DMS153 (cell line): ENCODE measurements at regions not wholly inside any gene's neighbourhood (a gene's known extent, or its start where the extent isn't known, plus 50 kb on each side); places are given as distances from the start of the nearest gene placed in this dataset.

Experiments
- DNase-seq: peaks from one replicate; lab custom pipeline; 2025; lab: John Stamatoyannopoulos, UW

DNA sequence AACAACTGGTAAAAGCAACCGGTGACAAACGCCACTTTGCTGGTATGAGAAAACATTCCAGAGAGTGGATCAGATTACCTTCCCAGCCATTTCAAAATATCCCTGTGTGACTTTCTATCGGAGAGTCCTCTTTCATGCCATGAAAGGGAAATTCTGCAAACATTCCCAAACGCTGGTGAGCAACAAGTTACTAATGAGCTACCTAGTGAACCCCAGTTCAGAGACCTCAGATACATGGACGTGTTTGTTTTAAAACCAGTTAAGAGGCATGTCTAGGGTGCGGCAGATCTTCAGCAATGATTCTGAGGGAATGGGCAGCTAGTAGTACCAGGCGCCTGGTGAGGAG lies 418.2 kb upstream of the NR2F2 start:
- DNase-seq: no peak

DNA sequence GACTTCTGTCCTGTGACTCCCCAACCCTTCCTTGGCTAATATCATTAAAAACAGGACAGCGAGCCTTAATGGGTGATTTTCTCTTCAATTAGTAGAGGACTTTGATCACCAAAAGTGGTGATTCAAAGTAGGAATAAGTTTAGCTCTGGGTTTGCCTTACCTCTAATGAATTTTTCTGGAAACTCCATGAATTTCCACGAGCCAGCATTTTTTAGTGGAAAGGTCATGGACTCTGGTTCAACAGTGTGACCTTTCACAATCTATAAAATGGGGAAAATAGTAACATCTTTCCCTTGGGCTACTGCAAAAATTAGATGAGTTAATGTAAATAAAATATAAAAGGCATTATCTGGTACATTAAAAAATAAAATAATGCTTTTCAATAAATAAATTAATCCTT lies 417.8 kb upstream of the NR2F2 start:
- DNase-seq: no peak

DNA sequence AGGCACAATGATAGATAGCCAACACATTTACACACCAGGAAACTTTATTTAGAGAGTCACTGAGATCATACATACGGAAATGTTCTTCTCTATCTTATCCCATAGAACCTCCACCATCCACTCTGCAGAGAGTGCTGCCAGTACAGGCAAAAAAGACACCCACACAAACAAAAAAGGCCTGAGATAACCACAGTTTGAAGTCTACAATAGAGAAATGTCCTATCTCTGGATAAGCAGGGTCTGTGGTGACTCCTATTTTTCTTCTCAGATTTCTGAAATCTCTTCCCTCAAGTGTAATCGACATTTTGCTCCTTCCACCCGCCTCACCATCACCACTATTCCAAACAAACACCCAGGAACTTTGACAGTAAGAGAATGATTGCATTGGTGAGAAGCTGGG lies 413.9 kb upstream of the NR2F2 start:
- DNase-seq: no peak

DNA sequence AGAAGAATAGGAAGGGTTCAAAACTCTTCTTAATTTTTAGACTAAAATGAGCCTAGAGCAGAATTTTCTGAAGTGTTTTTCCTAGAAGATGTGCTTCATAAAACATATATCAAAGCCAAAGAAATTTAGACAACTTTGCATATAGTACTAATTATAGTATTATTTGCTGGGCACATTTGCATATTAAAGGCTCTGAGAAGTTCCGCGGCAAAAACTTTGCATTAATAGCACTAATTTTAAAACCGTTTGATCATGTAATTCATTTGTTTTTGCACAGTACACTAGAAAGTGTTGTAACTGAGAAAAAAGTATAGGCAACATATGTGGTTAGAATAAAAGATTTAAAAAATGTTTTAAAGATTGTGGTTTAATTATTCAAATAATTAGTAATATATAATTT lies 412.0 kb upstream of the NR2F2 start:
- DNase-seq: no peak

DNA sequence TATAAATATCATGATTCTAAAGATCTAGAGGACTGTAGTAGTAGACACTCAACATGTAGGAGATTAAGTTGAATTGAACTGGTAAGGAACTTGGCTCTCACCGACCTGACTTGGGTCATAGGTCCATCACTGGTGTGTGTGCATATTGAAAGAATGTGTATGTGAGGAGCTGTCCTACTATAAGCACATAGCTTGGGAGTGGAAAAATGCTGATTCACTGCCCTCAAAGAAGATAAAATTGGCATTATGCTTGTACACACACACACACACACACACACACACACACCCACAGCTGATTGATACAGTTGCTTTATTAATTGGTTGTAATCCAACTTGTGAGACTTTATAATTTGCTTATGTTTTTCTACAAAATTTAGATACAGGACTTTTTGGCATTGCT lies 411.0 kb upstream of the NR2F2 start:
- DNase-seq: no peak

DNA sequence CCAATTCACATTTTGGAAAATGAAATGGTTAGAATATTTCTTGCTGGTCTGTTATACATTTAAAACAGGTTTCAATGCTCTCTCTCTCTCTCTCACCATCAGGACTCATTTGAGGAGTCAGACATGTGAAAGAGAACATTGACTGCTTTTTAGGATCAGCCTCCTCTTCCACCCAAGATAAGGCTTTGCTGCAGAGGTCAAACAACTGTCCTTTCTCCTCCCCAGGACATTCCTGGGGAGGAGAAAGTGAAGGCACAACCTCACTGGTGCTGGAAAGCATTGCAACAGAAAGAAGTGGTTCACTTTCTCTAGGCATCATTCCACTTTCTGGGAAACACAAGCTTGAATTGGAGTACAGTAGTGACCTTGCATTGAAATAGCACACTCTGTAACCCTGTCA lies 409.1 kb upstream of the NR2F2 start:
- no peak for DNase-seq

DNA sequence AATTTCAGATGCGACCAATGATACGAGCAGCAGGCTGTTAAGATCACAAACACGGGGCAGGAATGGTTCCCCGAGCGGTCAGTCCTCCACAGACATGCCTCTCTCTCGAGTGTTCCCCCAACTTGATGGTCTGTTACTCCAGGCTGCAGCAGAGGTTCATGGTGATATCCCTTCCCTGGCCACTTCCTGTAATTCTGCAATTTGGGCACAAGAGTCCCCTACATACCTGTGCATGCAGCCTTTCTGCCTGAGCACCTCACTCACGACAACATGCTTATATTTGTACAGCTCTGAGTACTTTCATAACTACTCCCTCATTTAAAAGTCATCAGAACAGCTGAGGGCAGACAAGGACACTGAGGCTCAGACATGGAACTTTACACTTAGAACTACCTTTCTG lies 408.1 kb upstream of the NR2F2 start:
- DNase-seq: no peak

DNA sequence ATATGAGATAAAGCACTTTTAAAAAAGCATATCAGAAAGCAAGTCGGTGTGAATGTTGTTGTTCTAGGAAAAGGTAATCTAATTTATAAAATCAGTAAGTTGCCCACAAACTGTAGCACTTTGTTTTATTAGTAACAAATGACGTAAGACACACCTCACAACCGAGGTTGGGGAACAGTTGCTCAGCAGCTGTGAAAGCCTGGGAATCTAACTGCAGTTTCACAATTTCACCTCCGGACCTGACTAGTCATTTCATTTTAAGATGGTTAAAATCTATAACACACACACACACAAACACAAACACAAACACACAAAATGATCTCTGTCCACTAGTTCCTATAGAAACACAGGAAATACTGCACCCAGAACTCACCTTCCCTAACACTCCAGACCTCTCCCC lies 406.7 kb upstream of the NR2F2 start:
- no peak for DNase-seq

DNA sequence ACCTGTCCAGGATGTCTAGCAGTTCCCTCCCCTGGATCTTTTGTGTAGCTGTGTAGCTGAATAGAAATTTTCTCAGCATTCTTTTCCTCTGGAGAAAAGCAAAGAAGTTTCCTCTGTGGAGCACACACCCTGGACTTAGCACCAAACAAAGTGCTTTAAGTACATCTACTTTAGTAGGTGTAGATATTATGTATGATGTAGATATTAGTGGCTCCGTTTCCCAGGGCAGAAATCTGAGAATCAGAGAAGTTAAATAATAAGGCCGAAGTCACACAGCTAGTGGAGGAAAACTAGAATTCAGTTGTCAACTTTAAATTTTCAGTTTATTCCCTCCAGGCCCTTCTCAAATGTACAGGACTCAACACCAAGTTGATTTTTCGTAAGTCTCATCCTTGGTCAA lies 401.7 kb upstream of the NR2F2 start:
- DNase-seq: no peak

DNA sequence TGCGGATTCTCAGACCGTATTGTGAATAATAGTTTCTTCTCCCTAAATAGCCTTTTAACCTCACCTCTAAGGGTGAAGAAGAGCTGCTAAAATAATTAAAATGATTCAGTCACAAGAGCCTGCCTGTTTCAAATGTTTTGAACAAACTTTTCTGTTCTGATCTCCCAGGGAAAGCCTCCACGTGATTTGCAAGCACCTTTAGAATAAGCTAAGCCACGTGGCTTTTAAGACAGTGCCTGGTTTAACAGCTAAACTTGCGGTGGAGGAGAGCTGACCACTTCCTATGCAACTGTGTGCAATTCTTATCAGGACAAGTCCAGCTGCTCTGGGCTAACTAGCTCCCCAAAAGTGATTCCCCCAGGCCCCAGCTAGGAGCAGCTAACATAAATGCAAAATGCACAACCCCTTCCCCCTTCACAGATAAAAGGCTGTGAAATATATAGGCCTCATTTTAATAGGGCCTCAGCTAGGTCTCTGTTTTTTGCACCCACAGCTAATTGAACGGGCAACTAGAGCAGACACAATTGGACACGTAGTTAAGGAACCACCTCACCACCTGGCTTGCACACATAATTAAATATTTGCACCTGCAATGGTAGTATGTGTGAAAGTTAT lies 401.2 kb upstream of the NR2F2 start:
- no peak for DNase-seq

DNA sequence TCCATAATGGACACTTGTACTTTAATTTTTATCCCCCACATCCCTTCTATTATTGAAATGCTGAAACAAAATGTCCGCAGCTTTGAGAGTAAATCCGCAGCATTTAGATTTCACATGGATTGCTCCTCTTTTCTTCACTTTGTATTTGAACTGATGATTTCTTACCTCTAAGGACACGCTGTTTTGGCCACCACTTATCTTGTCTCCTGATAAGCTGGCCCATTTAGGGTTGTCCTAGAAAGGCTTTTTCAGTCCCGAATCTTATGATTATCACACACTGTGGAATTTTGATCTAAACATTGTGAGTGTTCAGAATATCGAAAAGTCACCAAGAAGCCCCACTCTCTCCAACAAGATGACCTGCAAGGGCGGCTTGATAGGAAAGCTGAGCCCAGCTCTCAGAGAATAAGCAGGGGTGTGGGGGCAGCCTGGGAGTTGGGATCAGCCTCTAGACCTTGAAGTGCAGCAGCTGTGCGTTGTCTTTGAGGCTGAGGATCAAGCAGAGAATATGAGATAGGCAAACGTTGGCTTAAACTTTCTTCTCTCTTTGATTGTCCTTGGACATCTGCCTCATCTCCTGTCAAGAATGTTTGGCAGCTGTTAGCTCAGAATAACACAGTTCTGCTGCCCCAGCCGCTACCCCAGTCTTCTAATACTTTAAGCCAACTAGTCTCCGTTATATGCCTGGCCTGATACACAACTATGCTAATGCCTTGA lies 399.7 kb upstream of the NR2F2 start:
- DNase-seq: no peak

DNA sequence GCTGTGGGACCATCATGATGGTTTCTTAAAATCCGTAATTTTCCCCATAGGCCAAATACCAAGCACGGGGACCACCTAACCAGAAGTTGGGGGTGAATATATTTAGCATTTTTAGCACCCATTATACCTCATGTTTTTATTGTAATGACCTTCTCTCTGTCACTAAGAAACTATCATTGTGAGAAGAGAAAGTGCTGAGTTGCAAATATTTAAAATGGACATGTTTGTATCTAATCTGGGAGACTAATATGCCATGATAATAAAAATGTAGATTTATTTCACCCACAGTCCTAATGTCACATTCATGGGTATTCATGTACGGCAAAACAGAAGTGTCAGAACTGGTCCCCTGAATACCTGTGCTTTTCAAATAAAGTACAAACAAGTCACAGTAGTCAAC lies 398.9 kb upstream of the NR2F2 start:
- no peak for DNase-seq

DNA sequence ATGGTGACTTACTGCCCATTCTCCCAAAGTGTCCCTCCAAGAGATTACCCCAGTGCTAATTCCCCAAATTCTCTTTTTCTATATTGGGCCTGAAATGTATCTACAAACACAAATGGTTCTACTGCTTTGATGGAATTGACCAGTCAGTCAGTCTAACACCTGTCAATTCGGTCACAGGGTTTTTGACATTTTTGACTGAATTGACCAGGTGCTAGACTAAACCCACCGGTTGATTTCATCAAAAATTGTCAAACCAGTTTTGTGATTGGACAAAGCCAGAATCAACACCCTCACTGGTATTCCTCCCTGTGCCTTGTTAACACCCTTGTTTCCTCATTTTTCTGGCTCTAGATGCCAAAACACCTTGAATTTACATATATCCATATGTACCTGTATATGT lies 398.4 kb upstream of the NR2F2 start:
- DNase-seq: no peak

DNA sequence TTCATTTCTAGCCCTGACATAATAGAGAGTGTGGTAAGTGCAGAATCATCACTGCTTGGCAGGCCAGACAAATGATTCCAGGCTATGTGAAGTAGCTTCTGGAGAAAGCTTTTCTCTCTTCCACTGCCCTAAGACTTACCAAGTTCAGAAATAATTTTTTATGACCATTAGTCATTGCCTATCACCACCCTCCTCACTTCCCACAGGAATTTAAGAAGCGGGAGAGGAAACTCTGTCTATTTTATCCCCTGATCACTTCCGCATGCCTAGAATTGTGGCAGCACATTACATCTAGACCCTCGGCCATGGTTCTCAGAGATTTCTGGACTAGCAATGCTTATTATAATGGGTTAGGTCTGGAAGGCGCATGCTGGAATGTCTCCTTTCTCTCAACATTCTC lies 397.8 kb upstream of the NR2F2 start:
- DNase-seq: no peak

DNA sequence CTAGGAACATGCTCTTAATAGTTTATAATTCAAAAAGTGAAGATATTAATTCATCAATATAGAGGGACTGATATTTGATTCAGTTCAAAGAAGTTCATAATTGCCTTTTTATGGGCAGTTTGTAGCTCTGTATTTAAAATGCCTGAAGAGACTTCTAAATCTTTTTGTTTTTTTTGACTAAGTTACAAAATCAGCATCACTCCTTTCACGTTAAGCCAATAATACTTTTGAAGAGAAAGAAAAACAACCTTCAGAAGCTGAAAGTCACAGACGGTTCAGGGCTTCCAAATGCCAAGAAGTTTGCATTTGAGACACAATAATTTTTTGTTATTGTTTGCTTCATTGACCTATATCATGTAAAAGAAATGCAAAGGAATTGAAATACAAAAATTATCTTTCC lies 394.6 kb upstream of the NR2F2 start:
- no peak for DNase-seq

DNA sequence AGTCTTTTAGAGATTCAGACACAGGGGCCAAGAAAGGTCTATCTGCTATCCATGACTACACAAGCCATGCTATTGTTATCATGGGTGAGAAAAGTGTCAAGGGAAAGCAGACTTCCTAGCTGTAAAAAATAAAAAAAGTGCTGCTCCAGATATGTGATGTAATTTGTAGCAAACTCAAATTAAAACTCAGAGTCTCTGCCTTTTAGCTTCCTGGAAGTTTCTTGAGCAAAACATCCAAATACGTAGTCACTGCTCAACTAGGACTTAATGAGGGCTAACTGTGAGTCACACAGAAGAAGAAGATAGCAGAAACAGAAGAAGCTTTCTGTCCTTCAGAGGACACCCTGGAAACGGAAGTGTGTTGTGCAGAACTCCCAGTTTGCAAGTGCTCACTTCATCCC lies 393.4 kb upstream of the NR2F2 start:
- no peak for DNase-seq

DNA sequence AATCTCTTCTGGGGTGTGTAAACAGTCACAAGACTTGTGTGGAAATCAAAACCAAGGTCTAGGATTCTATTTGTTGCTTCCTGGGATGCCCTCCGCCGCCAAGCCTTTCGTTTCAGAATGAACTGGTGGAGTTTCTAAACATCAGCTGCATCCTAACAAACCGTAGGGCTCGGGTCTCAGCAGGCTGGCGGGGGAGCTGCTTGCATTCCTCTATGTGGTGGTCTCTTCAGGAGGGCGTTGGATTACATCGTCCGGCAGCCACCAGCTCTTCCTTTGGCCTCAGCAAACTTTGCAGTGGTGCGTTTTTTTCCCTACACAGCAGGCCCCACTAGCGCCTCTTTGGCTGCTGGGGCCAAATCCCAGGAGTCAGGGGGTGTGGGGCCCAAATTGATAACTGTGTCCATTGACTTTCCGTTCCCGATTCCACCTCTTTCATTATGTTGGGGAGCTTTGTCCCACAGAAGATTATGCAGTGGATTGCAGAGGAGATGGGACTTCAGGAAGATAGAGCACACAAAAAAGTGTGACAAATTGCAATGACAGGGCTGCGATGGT lies 390.0 kb upstream of the NR2F2 start:
- DNase-seq: no peak

DNA sequence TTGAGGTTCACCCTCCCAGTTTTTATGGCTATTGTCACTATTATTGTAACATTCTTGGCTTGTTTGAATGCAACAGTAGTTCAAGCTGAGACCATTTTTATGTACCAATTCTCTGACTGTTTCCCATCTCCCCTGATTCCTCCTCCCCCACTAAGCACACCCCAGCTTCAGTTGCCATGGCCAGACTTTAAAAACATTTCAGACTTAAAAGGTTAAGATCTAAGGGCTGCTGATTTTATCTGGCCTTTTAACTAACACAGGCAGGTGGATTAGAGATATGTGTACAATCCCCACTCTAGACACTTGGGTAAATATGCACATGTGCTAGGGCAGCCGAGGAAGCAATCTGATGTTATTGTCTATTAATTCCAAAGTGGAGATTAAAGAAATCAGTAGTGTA lies 386.3 kb upstream of the NR2F2 start:
- DNase-seq: peak; percentile 3

DNA sequence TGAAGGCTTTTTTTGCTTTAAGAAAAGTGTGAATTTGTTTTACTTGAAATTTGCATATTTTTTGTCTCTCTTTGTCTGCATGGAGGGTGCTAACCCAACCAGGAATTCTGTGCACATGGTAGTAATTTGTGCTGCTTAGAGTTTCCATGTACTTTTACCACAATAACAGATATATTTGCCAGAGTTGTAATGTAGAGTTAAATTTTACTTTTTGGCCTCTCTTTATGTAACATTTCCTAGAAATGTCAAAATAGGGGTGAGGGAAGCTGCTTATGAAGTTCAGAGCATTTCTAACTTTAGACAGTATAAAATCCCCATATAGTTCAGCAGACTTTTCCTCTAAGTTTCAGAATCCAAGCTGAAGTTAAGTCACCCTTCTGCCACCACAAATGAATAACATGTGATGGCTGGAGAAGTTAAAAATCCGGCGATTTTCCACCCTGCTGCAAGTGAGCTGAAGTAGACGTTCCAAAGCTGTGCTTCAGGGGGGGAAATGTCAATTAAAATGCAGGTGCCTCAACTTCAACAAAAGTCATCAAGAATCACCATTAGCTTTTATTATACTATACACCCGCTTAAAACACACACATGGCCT lies 385.7 kb upstream of the NR2F2 start:
- no peak for DNase-seq

DNA sequence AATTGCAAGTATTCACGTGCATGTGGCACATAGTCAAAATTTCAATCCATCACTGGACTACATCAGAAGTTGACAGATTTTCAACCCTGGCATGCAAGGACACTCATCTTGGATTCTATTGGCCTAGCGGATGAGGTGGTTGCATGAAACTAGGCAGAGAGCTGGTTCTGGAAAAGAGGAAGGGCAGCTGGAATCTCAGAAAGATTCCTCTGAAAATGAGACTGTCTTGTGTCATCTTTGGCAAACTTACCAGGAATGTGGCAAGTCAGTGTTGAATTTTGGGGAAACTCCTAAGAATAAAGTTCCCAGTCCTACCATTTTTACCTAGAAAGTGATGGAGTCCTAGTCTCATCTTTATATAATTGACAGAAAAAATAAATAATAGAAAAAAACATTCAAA lies 384.3 kb upstream of the NR2F2 start:
- DNase-seq: no peak

DNA sequence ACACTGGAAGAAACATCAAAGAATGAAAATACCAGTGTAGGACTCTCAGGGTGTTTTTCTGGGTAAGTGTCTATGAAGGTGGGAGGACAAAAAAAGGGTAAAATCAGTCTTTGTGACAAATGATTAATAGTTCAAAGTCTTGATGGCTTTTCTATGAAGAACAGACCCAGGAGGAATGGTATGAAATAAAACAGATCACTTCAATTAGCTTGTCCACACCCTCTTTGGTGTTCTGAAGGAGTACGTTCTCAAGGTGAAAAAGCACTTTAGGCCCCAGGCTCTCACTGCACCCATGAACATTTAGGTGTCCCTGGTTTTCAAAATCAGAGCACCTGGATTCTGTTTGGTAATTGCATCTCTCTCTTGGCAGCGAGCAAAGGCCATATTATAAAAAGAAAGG lies 383.6 kb upstream of the NR2F2 start:
- no peak for DNase-seq

DNA sequence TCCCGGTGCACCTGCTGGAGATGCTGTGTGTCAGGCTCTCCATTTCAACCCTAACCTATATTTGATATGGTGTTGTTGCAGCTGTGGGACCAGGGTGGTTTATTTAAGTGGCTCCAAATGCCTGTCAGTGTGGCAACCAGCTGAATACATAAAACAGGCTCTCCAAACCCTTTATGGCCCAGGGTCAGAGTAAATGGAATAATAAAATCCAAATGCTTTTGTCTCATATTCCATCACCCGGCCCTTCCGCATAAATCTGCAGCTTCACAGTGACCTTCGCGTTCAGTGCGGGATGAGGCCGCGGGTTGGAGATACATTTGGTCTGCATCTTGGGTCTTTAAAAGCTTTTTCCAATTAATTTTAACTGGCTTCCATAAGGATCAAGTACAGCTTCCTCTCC lies 382.1 kb upstream of the NR2F2 start:
- peak; percentile 71 for DNase-seq

DNA sequence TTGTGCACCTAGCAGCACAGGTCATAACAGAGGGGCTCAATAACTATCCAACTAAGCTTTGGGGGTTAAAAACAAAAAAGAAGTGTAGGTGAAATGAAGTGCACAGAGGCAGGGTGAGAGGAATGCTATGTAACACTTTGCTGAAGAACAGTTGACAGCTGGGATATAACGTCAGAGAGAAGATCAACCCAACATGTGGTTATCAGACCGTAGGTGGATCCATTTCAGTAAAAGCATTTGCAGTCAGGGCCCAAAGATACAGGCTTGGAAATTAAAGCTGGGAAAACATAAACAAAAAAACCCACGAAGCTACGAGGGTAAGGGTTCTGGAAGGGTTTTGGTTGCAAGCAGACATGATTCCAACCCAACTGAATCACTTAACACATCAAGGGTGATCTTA lies 377.5 kb upstream of the NR2F2 start:
- no peak for DNase-seq

DNA sequence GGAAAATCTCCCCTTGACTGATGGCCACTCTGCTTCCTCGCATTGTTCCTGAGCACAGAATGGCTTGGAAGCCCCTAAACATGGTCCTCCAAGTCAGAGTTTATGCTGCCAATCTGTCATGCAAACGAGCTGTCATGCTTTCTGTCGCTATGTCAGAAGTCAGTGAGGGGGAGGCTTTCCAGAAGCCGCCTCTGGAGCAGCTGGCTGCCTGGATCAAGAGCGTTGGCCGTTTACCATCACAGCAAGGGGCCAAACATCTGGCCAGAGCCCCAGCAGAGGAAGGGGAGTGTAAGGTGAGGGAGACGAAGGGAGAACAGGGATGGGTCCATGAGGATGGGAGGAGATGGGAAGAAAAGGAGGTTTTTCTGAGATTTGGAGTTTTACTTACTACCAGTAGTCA lies 372.6 kb upstream of the NR2F2 start:
- DNase-seq: no peak
